Fibroblast of skin of right biceps (primary cell): ENCODE measurements at regions not wholly inside any gene's neighbourhood (a gene's known extent, or its start where the extent isn't known, plus 50 kb on each side); places are given as distances from the start of the nearest gene placed in this dataset.

Experiments used
- DNase-seq: peaks from one replicate; pipeline ENCODE4 v3.0.0-alpha.2; 2013

DNA sequence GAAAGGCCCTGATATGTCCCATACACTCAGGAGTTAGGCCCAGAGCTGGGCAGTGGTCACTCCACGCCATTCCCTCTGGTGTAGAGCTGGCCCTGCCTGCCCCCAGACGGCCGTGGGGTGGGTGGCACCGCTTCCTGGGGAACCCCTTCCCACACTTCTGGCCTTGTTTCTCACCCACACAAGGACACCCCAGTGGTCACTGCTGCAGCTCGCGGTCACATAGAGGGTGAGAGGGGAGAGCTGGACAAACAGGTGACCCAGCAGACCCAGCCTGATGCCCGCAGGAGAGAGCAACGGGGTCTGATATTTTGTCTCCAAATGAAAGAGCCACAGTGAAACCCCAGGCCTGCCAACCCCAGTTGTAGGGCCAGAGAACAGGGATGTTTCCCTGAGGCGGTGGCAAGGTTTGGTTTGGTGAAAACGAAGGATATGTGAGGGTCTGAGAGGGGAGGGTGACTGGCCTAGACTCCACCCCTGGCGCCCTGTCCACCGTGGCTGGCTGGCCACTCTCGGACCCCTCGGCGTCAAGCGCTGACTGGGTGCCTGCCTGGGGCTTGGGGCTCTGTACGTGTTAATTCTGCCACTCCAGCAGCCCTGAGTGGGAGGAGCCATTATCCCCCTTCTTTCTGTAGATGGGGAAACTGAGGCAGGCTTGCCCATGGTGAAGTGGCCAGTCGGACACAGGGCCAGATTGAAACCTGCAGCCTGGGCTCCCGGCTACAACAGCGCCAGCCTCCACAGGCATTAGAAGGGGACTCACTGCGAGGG, 71.0 kb upstream of the PPARA start:
- no peak for DNase-seq

- no peak for DNase-seq
These were observed 70.2 kb upstream of the PPARA start for GRCh38 chr22:46079861-46080821.

- no peak for DNase-seq
These were observed 69.1 kb upstream of the PPARA start for GRCh38 chr22:46081036-46081830.

- DNase-seq, result no peak
These were observed 68.5 kb upstream of the PPARA start for GRCh38 chr22:46081831-46082210.

- DNase-seq, result no peak
These were observed 67.7 kb upstream of the PPARA start for GRCh38 chr22:46082633-46083032.

- DNase-seq, result no peak
These were observed 66.7 kb upstream of the PPARA start for GRCh38 chr22:46083383-46084350.

GRCh38 chr22:46084376-46084775, 66.0 kb upstream of the PPARA start:
- no peak for DNase-seq

DNA sequence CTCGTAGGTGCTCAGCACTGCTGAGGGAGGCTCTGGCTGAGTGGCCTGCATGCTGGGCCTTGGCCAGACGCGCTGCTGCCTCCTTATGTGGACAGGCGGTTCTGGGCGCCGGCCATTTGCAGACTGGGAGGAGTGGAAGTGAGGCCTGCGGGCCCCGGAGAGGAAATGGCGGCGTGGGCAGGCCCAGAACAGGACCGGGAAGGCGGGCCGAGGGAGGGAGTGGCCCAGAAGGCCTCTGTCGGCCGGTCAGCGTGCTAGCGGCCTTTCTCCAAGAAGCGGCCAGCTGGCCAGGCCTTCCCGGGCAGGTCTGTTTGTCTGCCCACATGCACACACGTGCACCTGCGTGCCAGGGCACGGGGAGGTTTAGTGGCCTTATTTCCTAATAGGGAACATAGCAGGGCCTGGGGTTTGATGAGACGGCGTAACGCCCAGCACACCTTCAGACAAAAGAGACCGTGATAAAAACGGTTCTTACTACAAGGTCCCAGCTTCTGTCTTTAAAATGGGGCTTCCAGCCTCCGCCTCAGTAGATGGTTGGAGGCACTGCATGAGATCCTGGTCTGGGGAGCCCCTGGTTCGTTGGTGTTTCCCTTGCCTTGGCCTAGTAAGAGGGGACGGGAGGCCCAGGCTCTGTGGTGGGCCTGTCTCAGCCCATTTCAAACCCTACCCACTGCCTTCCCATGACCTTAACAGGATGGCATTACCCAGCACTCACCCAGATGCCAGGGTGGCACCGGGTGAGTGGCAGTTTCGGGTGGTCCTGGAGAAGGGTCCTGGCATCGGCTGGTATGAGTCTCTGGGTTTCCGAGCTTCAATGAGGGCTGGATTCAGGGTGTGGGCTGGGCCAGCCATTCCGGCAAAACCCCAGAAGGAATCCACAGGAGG, 65.1 kb upstream of the PPARA start:
- DNase-seq, result no peak

GRCh38 chr22:46085828-46086576, 64.3 kb upstream of the PPARA start:
- peak; percentile 56 for DNase-seq

- no peak for DNase-seq
These were observed 63.6 kb upstream of the PPARA start for GRCh38 chr22:46086577-46087335.

DNA sequence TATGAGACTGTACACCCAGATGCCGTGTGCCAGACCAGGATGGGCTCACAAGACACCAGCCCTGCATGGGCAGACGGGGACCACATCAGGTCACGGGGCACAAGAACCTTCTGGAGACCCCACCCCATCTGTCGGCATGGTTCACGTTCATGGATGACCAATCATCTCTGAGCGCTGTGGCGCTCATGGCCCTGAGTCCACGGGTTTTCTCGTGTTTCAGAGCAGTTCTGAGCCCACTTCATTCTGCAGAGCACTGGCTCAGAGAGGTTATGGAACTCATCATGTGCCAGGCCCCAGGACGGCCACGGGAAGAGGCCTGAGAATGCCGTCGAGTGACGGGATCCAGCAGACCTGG, 63.0 kb upstream of the PPARA start:
- no peak for DNase-seq

DNA sequence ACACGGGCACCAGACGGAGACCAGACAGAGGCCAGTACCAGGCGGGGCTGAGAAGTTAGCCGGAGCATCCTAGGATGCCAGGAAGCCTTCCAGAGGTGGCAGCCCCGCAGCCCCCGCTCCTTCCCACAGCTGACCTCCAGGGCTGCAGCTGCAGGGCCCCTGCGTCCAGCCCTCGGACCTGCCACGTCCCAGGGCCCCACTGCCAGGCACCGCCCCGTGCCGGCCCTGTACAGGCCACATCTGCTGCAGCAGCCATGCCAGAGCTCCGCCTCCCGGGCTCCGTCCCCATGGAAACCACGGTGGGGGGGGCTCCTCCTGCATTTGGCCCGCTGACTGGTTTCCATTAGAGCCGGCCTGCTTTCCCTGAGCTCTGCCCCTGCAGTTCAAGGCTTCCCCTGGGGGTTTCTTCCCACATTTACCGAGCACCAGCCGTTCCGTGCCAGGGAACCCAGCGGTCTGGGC, 62.5 kb upstream of the PPARA start:
- peak; percentile 88 for DNase-seq

DNA sequence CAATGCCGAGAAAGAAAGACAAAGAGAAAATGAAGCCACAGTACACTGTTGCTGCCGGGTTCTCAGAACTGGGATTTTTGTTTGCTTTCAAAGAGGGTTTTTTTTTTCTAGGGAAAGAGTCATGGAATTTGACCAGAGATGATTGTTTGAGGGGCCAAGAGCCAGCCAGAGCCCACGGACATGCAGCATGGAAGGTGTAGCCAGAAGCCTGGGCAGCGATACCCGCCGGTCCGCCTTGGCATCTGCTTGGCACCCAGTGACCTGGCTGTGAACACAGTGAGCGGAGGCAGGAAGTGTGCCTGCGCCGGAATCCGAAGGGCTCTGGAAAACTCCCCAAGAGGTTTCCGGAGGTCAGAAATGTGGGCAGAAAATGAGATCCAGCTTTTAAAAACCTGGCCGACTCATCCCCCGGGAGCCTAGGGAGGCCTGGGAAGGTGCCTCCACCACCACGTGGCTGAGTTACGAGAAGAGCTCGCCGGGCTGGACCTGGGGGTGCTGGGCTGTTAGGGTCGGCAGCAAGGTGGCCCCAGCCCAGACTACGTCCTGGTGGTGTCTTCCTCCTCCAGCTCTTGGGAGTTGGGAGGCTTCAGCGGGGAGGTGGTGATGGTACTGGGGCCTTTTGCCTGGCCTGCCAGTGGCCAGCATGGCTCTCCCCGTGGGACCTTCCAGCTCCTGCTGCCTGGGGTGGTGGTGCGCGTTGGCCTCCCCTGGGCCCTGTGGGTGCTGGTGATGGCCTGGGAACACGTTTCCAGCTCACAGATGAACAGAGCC, 61.6 kb upstream of the PPARA start:
- peak; percentile 79 for DNase-seq

- DNase-seq, result no peak
These were observed 60.8 kb upstream of the PPARA start for GRCh38 chr22:46089426-46090035.

DNA sequence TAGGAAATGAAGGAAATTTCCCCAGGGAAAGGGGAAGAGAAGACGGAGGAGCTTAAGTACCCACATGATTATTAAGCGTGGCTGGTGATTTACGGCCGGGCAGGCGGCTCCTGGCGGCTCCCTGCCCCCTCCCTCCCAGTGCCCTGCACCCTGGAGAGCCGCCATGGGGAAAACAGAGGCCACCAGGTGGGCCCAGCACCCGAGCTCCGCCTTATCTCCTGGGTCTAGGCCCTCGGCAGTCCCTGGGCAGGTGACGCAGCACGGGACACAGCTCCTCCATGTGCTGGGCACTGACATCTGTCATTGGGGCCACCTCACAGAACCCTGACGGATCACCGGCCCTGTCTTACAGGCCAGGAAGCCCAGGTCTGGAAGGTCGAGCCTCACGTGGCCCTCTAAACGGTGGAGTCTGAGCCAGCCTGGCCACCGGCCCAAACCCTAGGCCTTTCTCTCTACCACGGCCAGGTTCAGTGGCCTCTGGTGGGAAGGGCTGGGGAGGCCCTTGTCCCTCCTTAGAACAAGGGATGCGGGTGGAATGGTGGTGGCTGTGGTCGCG, 60.2 kb upstream of the PPARA start:
- no peak for DNase-seq

GRCh38 chr22:46090631-46091201, 59.6 kb upstream of the PPARA start:
- no peak for DNase-seq

DNA sequence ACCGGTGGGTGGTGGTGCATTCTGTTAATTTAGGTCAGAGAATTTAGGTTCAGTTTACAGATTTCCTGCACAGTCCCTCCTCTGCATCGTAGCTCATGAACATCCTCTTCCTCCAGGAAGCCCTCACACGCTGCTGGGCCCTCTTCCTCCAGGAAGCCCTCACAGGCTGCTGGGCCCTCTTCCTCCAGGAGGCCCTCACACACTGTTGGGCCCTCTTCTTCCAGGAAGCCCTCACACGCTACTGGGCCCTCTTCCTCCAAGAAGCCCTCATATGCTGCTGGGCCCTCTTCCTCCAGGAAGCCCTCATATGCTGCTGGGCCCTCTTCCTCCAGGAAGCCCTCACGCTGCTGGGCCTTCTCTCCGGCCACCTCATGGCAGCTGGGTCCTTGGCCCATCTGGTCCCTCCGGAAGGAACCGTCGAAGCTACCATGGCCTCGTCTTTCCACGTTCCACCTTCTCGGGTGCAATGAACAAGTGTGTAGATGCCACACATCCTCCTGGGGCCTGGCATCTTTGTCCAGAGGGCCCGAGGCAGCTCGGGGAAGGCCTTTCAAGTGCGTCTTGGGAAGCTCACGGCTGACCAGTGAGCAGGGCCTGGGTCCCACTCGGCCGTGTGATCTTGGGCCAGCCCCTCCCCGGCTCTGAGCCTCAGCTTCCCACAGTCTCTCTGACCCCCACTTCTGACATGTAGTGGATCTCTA, 58.9 kb upstream of the PPARA start:
- DNase-seq, result no peak
